ENCODE measurements at regions not wholly inside any gene's neighbourhood (a gene's known extent, or its start where the extent isn't known, plus 50 kb on each side); places are given as distances from the start of the nearest gene placed in this dataset.

DNA sequence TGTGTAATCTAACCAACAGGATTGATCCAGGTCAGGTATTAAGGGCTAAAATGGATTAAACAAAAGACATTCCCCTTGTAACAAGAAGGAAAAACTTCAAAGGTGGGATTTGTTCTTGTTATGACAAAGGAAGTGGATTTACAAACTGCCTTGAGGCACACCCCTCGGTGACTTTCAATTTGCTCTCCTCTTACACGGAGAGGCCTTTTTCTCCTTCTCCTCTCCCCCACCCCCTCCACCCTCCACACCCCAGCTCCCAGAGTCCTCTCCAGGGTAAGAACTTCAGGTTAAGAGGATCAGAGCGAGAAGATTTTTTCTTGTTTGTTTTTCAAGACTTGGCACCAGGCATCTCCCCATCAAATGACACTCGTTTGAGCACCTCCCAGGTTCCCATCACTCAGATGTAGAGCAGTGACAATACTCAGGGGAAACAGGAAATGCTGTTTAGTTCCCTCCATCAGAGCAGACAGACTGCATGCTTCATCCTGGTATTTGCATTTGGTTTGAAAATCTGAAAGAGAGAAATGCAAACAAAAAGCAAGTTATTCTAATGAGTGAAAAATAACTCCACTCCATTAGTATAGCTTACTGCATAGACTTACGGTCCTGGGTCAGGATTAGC lies 77.6 kb upstream of the TMEM260 start:
- Mint-ChIP-seq H3K9me3 (no peaks in the 10 kb centered on the region), H3K4me3 (no peak overlapping the region), H3K27me3 (peaks cover 8% of the 10 kb centered on the region), H3K27ac (no peak overlapping the region), H3K36me3 (no peaks in the 10 kb centered on the region), H3K4me1 (no peaks in the 10 kb centered on the region)
- ATAC-seq (ENCODE audit: low read depth) (no peak), DNase-seq (ENCODE audit: low spot score in 2 of 2) (no peak)

DNA sequence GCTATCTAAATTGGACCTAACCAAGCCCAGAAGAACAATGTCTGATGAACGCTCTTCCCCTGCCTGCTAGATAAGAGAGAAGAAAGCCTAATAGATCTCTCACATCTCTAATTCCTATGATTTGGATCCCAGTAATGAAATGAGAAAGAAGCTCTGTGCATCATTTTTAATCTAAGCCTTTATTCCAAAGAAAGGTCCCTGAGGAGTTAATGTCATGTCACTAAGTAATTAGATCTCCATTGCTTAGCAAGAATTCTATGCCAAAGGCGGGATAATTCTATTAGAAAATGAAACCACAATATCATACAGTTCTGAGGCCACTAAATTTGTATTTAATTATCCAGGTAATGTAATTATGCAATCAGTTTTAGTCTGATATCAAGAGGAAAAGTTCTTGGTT lies 74.2 kb upstream of the TMEM260 start:
- no peak overlapping the region for H3K27ac Mint-ChIP-seq
- H3K27me3 Mint-ChIP-seq: peaks cover 6% of the 10 kb centered on the region
- ATAC-seq (ENCODE audit: low read depth) (no peak), DNase-seq (ENCODE audit: low spot score in 2 of 2) (no peak)
- no peaks in the 10 kb centered on the region for H3K9me3 Mint-ChIP-seq
- H3K36me3 Mint-ChIP-seq: no peaks in the 10 kb centered on the region
- H3K4me3 Mint-ChIP-seq: no peak overlapping the region
- H3K4me1 Mint-ChIP-seq: no peaks in the 10 kb centered on the region

DNA sequence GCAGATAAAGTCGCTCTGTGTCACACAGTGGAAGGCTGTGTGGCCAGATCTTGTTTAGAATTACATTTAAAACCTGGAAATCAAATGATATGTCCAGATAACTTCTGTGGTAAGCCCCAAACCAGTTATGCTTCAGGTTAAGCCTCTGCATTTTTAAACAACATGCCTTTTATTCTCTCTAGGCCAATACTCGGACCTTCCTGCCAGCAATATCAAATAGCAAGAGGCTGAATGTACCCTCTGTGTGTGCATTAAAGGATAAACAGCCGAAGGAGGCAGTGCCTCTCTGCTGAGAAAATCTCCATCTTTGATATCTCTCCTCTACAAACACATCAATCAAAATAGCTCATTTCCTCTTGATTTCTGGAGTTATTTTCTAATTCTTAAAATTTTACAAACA lies 67.1 kb upstream of the TMEM260 start:
- Mint-ChIP-seq H3K4me3 (no peak overlapping the region), H3K4me1 (no peaks in the 10 kb centered on the region), H3K27ac (no peak overlapping the region), H3K36me3 (no peaks in the 10 kb centered on the region), H3K27me3 (peaks cover 8% of the 10 kb centered on the region), H3K9me3 (no peaks in the 10 kb centered on the region)
- DNase-seq (ENCODE audit: low spot score in 2 of 2) (no peak), ATAC-seq (ENCODE audit: low read depth) (no peak)

DNA sequence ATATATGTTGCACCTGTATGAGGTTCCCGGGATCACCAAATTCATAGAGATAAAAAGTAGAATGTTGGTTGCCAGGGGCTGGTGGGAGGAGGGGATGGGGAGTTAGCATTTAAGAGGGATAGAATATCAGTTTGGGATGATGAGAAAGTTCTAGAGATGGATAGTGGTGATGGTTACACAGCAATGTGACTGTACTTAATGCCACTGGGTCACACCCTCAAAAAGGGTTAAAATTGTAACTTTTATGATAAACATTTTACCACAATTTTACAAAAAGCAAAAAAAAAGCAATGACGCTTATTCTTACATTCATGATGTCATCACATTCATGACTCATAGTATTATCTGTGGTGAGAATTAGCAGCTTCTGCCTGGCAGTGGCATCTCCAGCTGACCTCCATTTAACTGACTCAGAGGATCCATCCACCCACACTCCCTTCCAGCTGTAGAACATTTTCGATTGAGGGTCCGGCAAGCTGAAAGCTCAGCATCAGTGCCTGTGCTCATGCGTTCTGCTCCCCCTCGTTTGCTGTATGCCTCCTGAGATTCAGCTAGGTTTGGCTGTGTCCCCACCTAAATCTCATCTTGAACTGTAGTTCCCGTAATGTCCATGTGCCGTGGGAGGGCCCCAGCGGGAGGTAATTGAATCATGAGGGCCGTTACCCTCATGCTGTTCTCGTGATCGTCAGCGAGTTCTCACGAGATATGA lies 64.8 kb upstream of the TMEM260 start:
- DNase-seq (ENCODE audit: low spot score in 2 of 2): no peak
- Mint-ChIP-seq H3K27me3 (peaks cover 10% of the 10 kb centered on the region), H3K27ac (no peak overlapping the region), H3K4me1 (no peaks in the 10 kb centered on the region), H3K4me3 (no peak overlapping the region), H3K36me3 (no peaks in the 10 kb centered on the region), H3K9me3 (no peaks in the 10 kb centered on the region)
- no peak for ATAC-seq (ENCODE audit: low read depth)

DNA sequence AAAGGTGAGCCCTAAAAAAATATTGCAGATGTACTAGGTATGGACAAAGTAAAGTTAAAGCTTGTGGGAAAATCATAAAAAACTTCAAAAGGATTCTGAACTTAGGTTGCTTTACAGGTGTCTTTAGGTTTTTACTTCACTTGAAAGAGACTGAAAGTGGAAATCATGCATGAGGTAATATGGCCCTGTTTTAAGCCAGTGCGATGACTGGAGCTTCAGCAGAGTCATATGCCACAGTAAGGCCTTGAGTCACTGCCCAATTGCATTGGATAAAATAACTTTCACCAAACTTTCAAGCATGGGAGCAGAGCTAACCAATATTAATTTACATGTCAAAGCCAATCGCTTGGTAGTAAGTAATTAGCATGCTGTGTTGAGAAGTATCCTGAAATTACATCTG lies 63.9 kb upstream of the TMEM260 start:
- no peak for ATAC-seq (ENCODE audit: low read depth)
- Mint-ChIP-seq H3K4me3 (no peak overlapping the region), H3K27me3 (peaks cover 10% of the 10 kb centered on the region), H3K36me3 (no peaks in the 10 kb centered on the region), H3K4me1 (no peaks in the 10 kb centered on the region), H3K27ac (no peak overlapping the region), H3K9me3 (no peaks in the 10 kb centered on the region)
- no peak for DNase-seq (ENCODE audit: low spot score in 2 of 2)

DNA sequence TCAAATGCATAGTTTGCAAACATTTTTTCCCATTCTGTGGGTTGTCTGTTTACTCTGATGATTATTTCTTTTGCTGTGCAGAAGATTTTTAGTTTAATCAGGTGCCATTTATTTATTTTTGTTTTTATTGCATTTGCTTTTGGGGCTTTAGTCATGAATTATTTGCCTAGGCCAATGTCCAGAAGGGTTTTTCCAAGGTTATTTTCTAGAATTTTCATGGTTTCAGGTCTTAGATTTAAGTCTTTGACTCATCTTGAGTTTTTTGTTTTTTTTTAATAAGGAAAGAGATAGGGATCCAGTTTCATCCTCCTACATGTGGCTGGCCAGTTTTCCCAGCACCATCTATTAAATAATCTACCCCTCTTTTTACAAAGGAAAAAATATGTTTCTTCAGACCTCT lies 57.2 kb upstream of the TMEM260 start:
- no peaks in the 10 kb centered on the region for H3K4me1 Mint-ChIP-seq
- no peaks in the 10 kb centered on the region for H3K36me3 Mint-ChIP-seq
- ATAC-seq (ENCODE audit: low read depth) (no peak), DNase-seq (ENCODE audit: low spot score in 2 of 2) (no peak)
- no peak overlapping the region for H3K27ac Mint-ChIP-seq
- H3K4me3 Mint-ChIP-seq: no peak overlapping the region
- no peaks in the 10 kb centered on the region for H3K9me3 Mint-ChIP-seq
- H3K27me3 Mint-ChIP-seq: peaks cover 8% of the 10 kb centered on the region

DNA sequence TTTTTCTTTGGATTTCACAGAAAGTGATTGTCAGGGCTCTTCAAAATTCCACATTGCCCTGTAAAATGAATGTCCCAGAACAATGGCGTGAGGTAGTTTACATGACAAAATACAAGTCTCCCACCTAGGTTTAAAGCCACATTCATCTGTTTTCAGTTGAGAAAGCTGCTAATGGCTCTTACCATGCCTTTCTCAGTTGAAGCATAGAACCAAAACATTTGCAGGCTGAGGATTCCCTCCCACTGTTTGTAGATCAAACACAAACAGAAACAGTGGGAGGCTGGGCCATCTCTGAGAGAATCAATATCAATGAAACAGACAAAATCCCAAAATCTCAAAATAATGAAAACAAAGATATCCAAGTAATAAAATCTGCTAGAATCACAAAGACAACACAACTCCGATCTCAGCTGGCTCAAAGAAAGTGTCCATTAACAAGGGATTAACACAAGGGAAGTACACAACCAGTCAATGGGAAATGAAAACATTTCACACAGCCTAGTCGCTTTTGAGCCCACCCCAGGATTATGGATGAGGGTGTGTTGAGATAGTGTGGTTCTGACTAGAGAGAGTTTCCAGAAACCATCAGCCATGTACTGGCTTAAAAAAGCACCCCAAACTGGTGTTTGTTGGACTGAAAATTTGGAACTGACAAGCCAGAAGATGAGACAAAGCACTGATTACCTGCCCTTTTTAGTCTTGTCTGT lies 54.5 kb upstream of the TMEM260 start:
- Mint-ChIP-seq H3K9me3 (no peaks in the 10 kb centered on the region), H3K36me3 (no peaks in the 10 kb centered on the region), H3K4me1 (no peaks in the 10 kb centered on the region), H3K27me3 (peaks cover 7% of the 10 kb centered on the region), H3K27ac (no peak overlapping the region), H3K4me3 (no peak overlapping the region)
- DNase-seq (ENCODE audit: low spot score in 2 of 2) (no peak), ATAC-seq (ENCODE audit: low read depth) (no peak)

DNA sequence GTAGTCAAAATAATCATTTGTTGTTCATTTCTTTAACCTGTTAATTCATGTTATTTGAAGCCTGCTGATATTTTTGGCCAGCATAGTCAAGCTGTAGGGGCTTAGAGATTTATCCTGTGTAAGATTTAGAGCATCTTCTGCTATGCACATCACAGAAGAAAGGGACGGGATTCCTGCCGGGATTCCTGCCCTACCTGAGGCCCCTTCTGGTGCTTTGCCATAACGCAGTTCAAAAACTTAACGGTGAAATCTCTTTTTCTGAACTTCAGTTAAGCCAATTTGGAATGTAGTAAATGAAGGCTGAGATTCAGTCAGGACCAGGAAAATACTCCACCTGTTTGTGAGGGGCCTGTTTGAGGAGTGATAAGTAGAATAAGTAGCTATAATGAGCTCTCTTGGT lies 50.7 kb upstream of the TMEM260 start:
- Mint-ChIP-seq H3K27me3 (peaks cover 11% of the 10 kb centered on the region), H3K36me3 (no peaks in the 10 kb centered on the region), H3K4me3 (no peak overlapping the region), H3K9me3 (no peaks in the 10 kb centered on the region), H3K27ac (no peak overlapping the region), H3K4me1 (no peaks in the 10 kb centered on the region)
- ATAC-seq (ENCODE audit: low read depth): no peak
- DNase-seq (ENCODE audit: low spot score in 2 of 2): no peak
